OCI-LY1 (cell line): ENCODE measurements at regions not wholly inside any gene's neighbourhood (a gene's known extent, or its start where the extent isn't known, plus 50 kb on each side); places are given as distances from the start of the nearest gene placed in this dataset.

Source experiments
- H2AFZ ChIP-seq: fragments of 200-600 bp; sonication (generic), shearing (Covaris generic); 2 replicates; pipeline ENCODE4 v1.6.0; 2014; ENCODE audit warnings: antibody characterized with exemption, mild to moderate bottlenecking, low read length
- H3F3A ChIP-seq: fragments of 200-600 bp; sonication (generic), shearing (Covaris generic); 2 replicates; pipeline ENCODE4 v1.6.0; 2014; ENCODE audit warnings: mild to moderate bottlenecking, antibody characterized with exemption, low read length, moderate library complexity; ENCODE audit not compliant: insufficient read depth
- H3K27ac ChIP-seq: fragments of 200-600 bp; sonication (generic); 2 replicates; pipeline ENCODE4 v1.5.1; 2014; ENCODE audit warnings: low read length, mixed run types, mild to moderate bottlenecking, low read depth; ENCODE audit not compliant: poor library complexity, severe bottlenecking
- H3K27me3 ChIP-seq: fragments of 200-600 bp; sonication (generic); 2 replicates; pipeline ENCODE4 v1.6.0; 2014; ENCODE audit warnings: antibody characterized with exemption, mild to moderate bottlenecking, low read length, moderate library complexity; ENCODE audit not compliant: insufficient read depth
- H3K36me3 ChIP-seq: fragments of 200-600 bp; sonication (generic); 2 replicates; pipeline ENCODE4 v1.6.1; 2014; ENCODE audit warnings: mild to moderate bottlenecking, antibody characterized with exemption, low read length, moderate library complexity, mixed read lengths; ENCODE audit not compliant: insufficient read depth
- H3K4me1 ChIP-seq: fragments of 200-600 bp; sonication (generic); 2 replicates; pipeline ENCODE4 v1.5.1; 2014; ENCODE audit warnings: mild to moderate bottlenecking, low read length, moderate library complexity; ENCODE audit not compliant: insufficient read depth, severe bottlenecking
- H3K4me2 ChIP-seq: fragments of 200-600 bp; sonication (generic), shearing (Covaris generic); 2 replicates; pipeline ENCODE4 v1.6.1; 2014; ENCODE audit warnings: low read length
- H3K4me3 ChIP-seq: fragments of 200-600 bp; sonication (generic); 2 replicates; pipeline ENCODE4 v1.5.1; 2014; ENCODE audit warnings: low read length, low read depth, mild to moderate bottlenecking, mixed read lengths; ENCODE audit not compliant: poor library complexity, severe bottlenecking
- H3K79me2 ChIP-seq: fragments of 200-600 bp; shearing (Covaris generic); 2 replicates; pipeline ENCODE4 v1.6.1; 2016; ENCODE audit warnings: mixed run types, low read length, mixed read lengths; ENCODE audit not compliant: insufficient read depth
- H3K9ac ChIP-seq: fragments of 200-600 bp; sonication (generic), shearing (Covaris generic); 2 replicates; pipeline ENCODE4 v1.6.1; 2014; ENCODE audit warnings: mild to moderate bottlenecking, low read length, mixed read lengths
- H3K9me2 ChIP-seq: fragments of 200-600 bp; sonication (generic), shearing (Covaris generic); 2 replicates; pipeline ENCODE4 v1.6.1; 2014; ENCODE audit warnings: low read depth, mild to moderate bottlenecking, low read length, mixed read lengths
- H3K9me3 ChIP-seq: fragments of 200-600 bp; shearing (Covaris generic); 2 replicates; pipeline ENCODE4 v1.6.1; 2014; ENCODE audit warnings: low read length, mixed read lengths
- H4K20me1 ChIP-seq: fragments of 200-600 bp; sonication (generic), shearing (Covaris generic); 2 replicates; pipeline ENCODE4 v1.6.0; 2016; ENCODE audit warnings: mild to moderate bottlenecking, low read length; ENCODE audit not compliant: insufficient read depth
- CTCF ChIP-seq: fragments of 200-600 bp; sonication (generic), shearing (Covaris generic); IDR thresholded peaks from 2 replicates; pipeline ENCODE4 v1.5.1; 2017; ENCODE audit warnings: mild to moderate bottlenecking, antibody characterized with exemption, low read length, moderate library complexity, mixed read lengths
- EZH2 ChIP-seq: fragments of 200-600 bp; sonication (generic), shearing (Covaris generic); IDR thresholded peaks from 2 replicates; pipeline ENCODE4 v1.8.0; 2017; ENCODE audit warnings: borderline replicate concordance, mixed run types, mild to moderate bottlenecking, antibody characterized with exemption, low read length, moderate library complexity, mixed read lengths

- no peak overlapping the region for H2AFZ ChIP-seq
- no peaks in the 10 kb centered on the region for H3K36me3 ChIP-seq
- H3K27ac ChIP-seq: no peak overlapping the region
- H3K9ac ChIP-seq: no peak overlapping the region
- no peak for TF ChIP-seq EZH2
- no peak for TF ChIP-seq CTCF
- no peaks in the 10 kb centered on the region for H4K20me1 ChIP-seq
- no peaks in the 10 kb centered on the region for H3K79me2 ChIP-seq
- H3K9me3 ChIP-seq: no peaks in the 10 kb centered on the region
- no peaks in the 10 kb centered on the region for H3K27me3 ChIP-seq
- no peaks in the 10 kb centered on the region for H3K4me1 ChIP-seq
- no peak overlapping the region for H3K4me2 ChIP-seq
- no peaks in the 10 kb centered on the region for H3K9me2 ChIP-seq
- H3F3A ChIP-seq: no peaks in the 10 kb centered on the region
- H3K4me3 ChIP-seq: no peak overlapping the region
Observed at GRCh38 chr21:25491267-25491666, 116.0 kb downstream of the MRPL39 start.

- Histone ChIP-seq H3K4me3 (no peak overlapping the region), H3K79me2 (no peaks in the 10 kb centered on the region), H3K27me3 (no peaks in the 10 kb centered on the region), H3K27ac (no peak overlapping the region), H3K9me3 (no peaks in the 10 kb centered on the region), H3K4me1 (no peaks in the 10 kb centered on the region), H3F3A (no peaks in the 10 kb centered on the region), H3K9me2 (no peaks in the 10 kb centered on the region), H3K36me3 (no peaks in the 10 kb centered on the region), H3K4me2 (no peak overlapping the region), H2AFZ (no peak overlapping the region), H3K9ac (no peak overlapping the region), H4K20me1 (no peaks in the 10 kb centered on the region)
- no peak for TF ChIP-seq EZH2
- no peak for TF ChIP-seq CTCF
Observed at GRCh38 chr21:25490742-25491141, 116.5 kb downstream of the MRPL39 start.

- H3K4me3 ChIP-seq: no peak overlapping the region
- no peaks in the 10 kb centered on the region for H3K9me3 ChIP-seq
- no peak overlapping the region for H3K4me2 ChIP-seq
- no peak for TF ChIP-seq CTCF
- no peak for TF ChIP-seq EZH2
- no peak overlapping the region for H3K9ac ChIP-seq
- H3K27ac ChIP-seq: no peak overlapping the region
- H3K36me3 ChIP-seq: no peaks in the 10 kb centered on the region
- H3F3A ChIP-seq: no peaks in the 10 kb centered on the region
- no peaks in the 10 kb centered on the region for H3K79me2 ChIP-seq
- no peaks in the 10 kb centered on the region for H4K20me1 ChIP-seq
- no peaks in the 10 kb centered on the region for H3K9me2 ChIP-seq
- no peaks in the 10 kb centered on the region for H3K4me1 ChIP-seq
- no peak overlapping the region for H2AFZ ChIP-seq
- H3K27me3 ChIP-seq: no peaks in the 10 kb centered on the region
Observed at GRCh38 chr21:25489673-25490072, 117.6 kb downstream of the MRPL39 start.
